Right atrium auricular region (tissue), 2 donors: ENCODE measurements at regions not wholly inside any gene's neighbourhood (a gene's known extent, or its start where the extent isn't known, plus 50 kb on each side); places are given as distances from the start of the nearest gene placed in this dataset.

Experiments used
- DNase-seq: peaks from one replicate; pipeline ENCODE4 v3.0.0-alpha.2; 2019; ENCODE audit warnings: low spot score
- H3K27ac ChIP-seq, 2 donors: fragments of 200-600 bp; sonication (generic); 1 replicate in 1 of 2; 2 replicates in 1 of 2; pipeline ENCODE4 v1.5.1; 2016 to 2019
- H3K27me3 ChIP-seq, 2 donors: fragments of 200-600 bp; sonication (generic); one replicate each; pipeline versions ENCODE4 v1.5.1 to v1.6.0; 2017 to 2019
- H3K36me3 ChIP-seq: fragments of 200-600 bp; sonication (generic); one replicate; pipeline ENCODE4 v1.5.1; 2016
- H3K4me1 ChIP-seq, 2 donors: fragments of 200-600 bp; sonication (generic); one replicate each; pipeline versions ENCODE4 v1.5.1 to v1.6.0; 2017 to 2019
- H3K4me3 ChIP-seq, 2 donors: fragments of 200-600 bp; sonication (generic); 1 replicate in 1 of 2; 2 replicates in 1 of 2; pipeline ENCODE4 v1.5.1; 2017 to 2019; ENCODE audit warnings: mild to moderate bottlenecking in 1 of 2, moderate library complexity in 1 of 2
- H3K9me3 ChIP-seq, 2 donors: fragments of 200-600 bp; sonication (generic); one replicate each; pipeline ENCODE4 v1.5.1; 2019
- CTCF ChIP-seq, 2 donors: fragments of 200-600 bp; sonication (generic); IDR thresholded peaks; one replicate each; pipeline ENCODE4 v1.5.1; 2019; ENCODE audit warnings: antibody characterized with exemption in 2 of 2

- TF ChIP-seq CTCF (IDR thresholded peaks at IDR 0.05) = no peak
- no peak for DNase-seq
- H3K4me1 ChIP-seq = no peaks in the 10 kb centered on the region
- no peaks in the 10 kb centered on the region for H3K36me3 ChIP-seq
- no peak overlapping the region for H3K4me3 ChIP-seq
- no peaks in the 10 kb centered on the region for H3K9me3 ChIP-seq
- H3K27ac ChIP-seq = no peak overlapping the region
- no peaks in the 10 kb centered on the region for H3K27me3 ChIP-seq
Observed at GRCh38 chr2:147356157-147356556, 488.7 kb upstream of the ACVR2A start.

GRCh38 chr2:147355706-147356105 is 489.1 kb upstream of the ACVR2A start:
- Histone ChIP-seq H3K4me1 (no peaks in the 10 kb centered on the region), H3K36me3 (no peaks in the 10 kb centered on the region), H3K27me3 (no peaks in the 10 kb centered on the region), H3K9me3 (no peaks in the 10 kb centered on the region), H3K27ac (no peak overlapping the region), H3K4me3 (no peak overlapping the region)
- no peak for DNase-seq
- no peak for TF ChIP-seq CTCF (IDR thresholded peaks at IDR 0.05)

- Histone ChIP-seq H3K27me3 (no peaks in the 10 kb centered on the region), H3K9me3 (no peaks in the 10 kb centered on the region), H3K4me1 (no peaks in the 10 kb centered on the region), H3K36me3 (no peaks in the 10 kb centered on the region), H3K4me3 (no peak overlapping the region), H3K27ac (no peak overlapping the region)
- no peak for DNase-seq
- TF ChIP-seq CTCF (IDR thresholded peaks at IDR 0.05) = no peak
Observed at GRCh38 chr2:147353072-147353381, 491.8 kb upstream of the ACVR2A start.

- H3K4me3 ChIP-seq = no peak overlapping the region
- no peaks in the 10 kb centered on the region for H3K27me3 ChIP-seq
- no peak for DNase-seq
- no peak overlapping the region for H3K27ac ChIP-seq
- no peaks in the 10 kb centered on the region for H3K4me1 ChIP-seq
- no peak for TF ChIP-seq CTCF (IDR thresholded peaks at IDR 0.05)
- no peaks in the 10 kb centered on the region for H3K36me3 ChIP-seq
- no peaks in the 10 kb centered on the region for H3K9me3 ChIP-seq
Observed at GRCh38 chr2:147352264-147353071, 492.4 kb upstream of the ACVR2A start.

- H3K4me1 ChIP-seq = no peaks in the 10 kb centered on the region
- H3K27ac ChIP-seq = no peak overlapping the region
- H3K9me3 ChIP-seq = no peaks in the 10 kb centered on the region
- no peak for TF ChIP-seq CTCF (IDR thresholded peaks at IDR 0.05)
- no peak for DNase-seq
- no peaks in the 10 kb centered on the region for H3K27me3 ChIP-seq
- H3K36me3 ChIP-seq = no peaks in the 10 kb centered on the region
- H3K4me3 ChIP-seq = no peak overlapping the region
Observed at GRCh38 chr2:147351784-147352183, 493.0 kb upstream of the ACVR2A start.
